Uterus (tissue), 2 donors: ENCODE measurements at regions not wholly inside any gene's neighbourhood (a gene's known extent, or its start where the extent isn't known, plus 50 kb on each side); places are given as distances from the start of the nearest gene placed in this dataset.

ENCODE experiments used
- POLR2A ChIP-seq, 2 donors: fragments of 450-650 bp; IDR thresholded peaks; one replicate each; pipeline ENCODE4 v1.6.1; 2016; ENCODE audit warnings: antibody characterized with exemption in 2 of 2, mild to moderate bottlenecking in 1 of 2, moderate library complexity in 1 of 2
- TF ChIP-seq, protein P1 (sequence below), 4 experiments: fragments of 200-600 bp in 2 of 4; fragments of 450-650 bp in 2 of 4; sonication (generic) in 2 of 4; IDR thresholded peaks; one replicate each; pipeline ENCODE4 v1.5.1; 2016 to 2019; ENCODE audit warnings: antibody characterized with exemption in 4 of 4, mild to moderate bottlenecking in 2 of 4, moderate library complexity in 1 of 4

DNA sequence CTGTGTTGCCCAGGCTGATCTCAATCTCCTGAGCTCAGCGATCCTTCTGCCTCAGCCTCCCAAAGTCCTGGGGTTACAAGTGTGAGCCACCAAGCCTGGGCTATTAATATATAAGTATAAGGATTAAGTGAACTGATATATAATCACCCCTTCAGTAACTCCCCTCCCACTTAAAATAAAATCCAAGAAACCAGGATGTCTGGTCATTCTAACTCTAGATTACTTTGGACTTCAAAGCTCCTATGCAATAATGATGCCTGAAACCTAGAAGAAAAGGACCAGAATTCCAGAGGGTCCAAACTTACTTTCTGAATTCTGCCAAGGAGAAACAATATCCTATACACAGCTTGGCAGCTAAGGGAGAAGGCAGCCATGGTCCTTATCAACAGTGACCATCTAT, 206.8 kb upstream of the ZNF217 start:
- TF ChIP-seq POLR2A (IDR thresholded peaks at IDR 0.05): no peak
- TF ChIP-seq, protein P1, sequence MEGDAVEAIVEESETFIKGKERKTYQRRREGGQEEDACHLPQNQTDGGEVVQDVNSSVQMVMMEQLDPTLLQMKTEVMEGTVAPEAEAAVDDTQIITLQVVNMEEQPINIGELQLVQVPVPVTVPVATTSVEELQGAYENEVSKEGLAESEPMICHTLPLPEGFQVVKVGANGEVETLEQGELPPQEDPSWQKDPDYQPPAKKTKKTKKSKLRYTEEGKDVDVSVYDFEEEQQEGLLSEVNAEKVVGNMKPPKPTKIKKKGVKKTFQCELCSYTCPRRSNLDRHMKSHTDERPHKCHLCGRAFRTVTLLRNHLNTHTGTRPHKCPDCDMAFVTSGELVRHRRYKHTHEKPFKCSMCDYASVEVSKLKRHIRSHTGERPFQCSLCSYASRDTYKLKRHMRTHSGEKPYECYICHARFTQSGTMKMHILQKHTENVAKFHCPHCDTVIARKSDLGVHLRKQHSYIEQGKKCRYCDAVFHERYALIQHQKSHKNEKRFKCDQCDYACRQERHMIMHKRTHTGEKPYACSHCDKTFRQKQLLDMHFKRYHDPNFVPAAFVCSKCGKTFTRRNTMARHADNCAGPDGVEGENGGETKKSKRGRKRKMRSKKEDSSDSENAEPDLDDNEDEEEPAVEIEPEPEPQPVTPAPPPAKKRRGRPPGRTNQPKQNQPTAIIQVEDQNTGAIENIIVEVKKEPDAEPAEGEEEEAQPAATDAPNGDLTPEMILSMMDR (IDR thresholded peaks at IDR 0.05): no peak
